Gastroesophageal sphincter (tissue), 4 donors: ENCODE measurements at regions not wholly inside any gene's neighbourhood (a gene's known extent, or its start where the extent isn't known, plus 50 kb on each side); places are given as distances from the start of the nearest gene placed in this dataset.
"Not testable (repeated sequence)": the region's sequence is repeated elsewhere in the genome, so short reads cannot be mapped to it uniquely, and the experiment has no call there.

Experiments
- ATAC-seq: fragments of 150-250 bp; one replicate; pipeline ENCODE4 v1.9.1; 2016; ENCODE audit warnings: mild to moderate bottlenecking, moderate library complexity
- H3K27ac ChIP-seq, 4 donors: fragments of 200-600 bp; sonication (generic) in 3 of 4; 1 replicate in 3 of 4; 2 replicates in 1 of 4; pipeline ENCODE4 v1.5.1; 2016 to 2019
- H3K27me3 ChIP-seq: fragments of 200-600 bp; sonication (generic); one replicate; pipeline ENCODE4 v1.5.1; 2019
- H3K36me3 ChIP-seq, 2 donors: fragments of 200-600 bp; sonication (generic); one replicate each; pipeline ENCODE4 v1.5.1; 2019; ENCODE audit warnings: control low read depth in 1 of 2
- H3K4me1 ChIP-seq, 3 donors: fragments of 200-600 bp; sonication (generic); 1 replicate in 2 of 3; 2 replicates in 1 of 3; pipeline ENCODE4 v1.5.1; 2016 to 2019; ENCODE audit warnings: control low read depth in 2 of 3
- H3K4me3 ChIP-seq, 2 donors: fragments of 200-600 bp; sonication (generic); one replicate each; pipeline ENCODE4 v1.5.1; 2019; ENCODE audit warnings: mild to moderate bottlenecking in 1 of 2, moderate library complexity in 1 of 2
- H3K9me3 ChIP-seq, 3 donors: fragments of 200-600 bp; sonication (generic); one replicate each; pipeline ENCODE4 v1.5.1; 2017 to 2019; ENCODE audit warnings: control low read depth in 2 of 3
- EP300 ChIP-seq: sonication (generic); formaldehyde crosslinking; IDR thresholded peaks from one replicate; pipeline ENCODE4 v1.6.1; 2017; ENCODE audit warnings: antibody characterized with exemption, mild to moderate bottlenecking
- POLR2A ChIP-seq, 2 donors: fragments of 450-650 bp; IDR thresholded peaks; one replicate each; pipeline ENCODE4 v1.6.1; 2017; ENCODE audit warnings: antibody characterized with exemption in 2 of 2, mild to moderate bottlenecking in 2 of 2, moderate library complexity in 1 of 2
- POLR2AphosphoS5 ChIP-seq: sonication (generic); formaldehyde crosslinking; IDR thresholded peaks from one replicate; pipeline ENCODE4 v1.6.1; 2017; ENCODE audit warnings: antibody characterized with exemption
- WGBS, 2 donors: methylation state at CpG; one replicate each; pipeline ENCODE4 v1.1.5; 2018; ENCODE audit warnings: low coverage in 1 of 2; 5-methylcytosine and 5-hydroxymethylcytosine counted together
- TF ChIP-seq, protein P1 (sequence below), 4 experiments: fragments of 200-600 bp in 2 of 4; fragments of 450-650 bp in 2 of 4; sonication (generic) in 1 of 4; IDR thresholded peaks; one replicate each; pipeline ENCODE4 v1.5.1; 2017 to 2019; ENCODE audit warnings: antibody characterized with exemption in 4 of 4, mild to moderate bottlenecking in 2 of 4, moderate library complexity in 2 of 4

DNA sequence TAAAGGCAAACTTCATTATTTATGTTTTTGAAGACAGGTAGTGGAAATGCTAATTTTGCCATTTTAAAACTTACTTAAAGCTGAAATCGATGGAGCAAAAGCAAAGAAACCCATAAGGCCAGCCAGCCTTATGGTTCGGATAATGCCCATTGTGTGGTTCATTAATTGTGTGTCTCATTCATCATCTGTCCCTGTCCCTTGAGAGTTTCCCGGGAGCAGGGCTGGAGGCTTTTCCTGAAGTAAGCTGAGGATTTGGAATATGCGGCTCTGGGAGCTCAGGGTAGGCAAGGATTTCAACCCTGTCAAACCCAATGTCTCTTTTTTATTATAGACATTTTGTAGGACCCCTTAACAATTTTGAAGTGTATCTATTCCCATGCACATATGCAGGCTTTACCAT, 790.0 kb upstream of the KIRREL3 start:
- no peak for TF ChIP-seq EP300
- TF ChIP-seq POLR2AphosphoS5 = no peak
- TF ChIP-seq, protein P1, sequence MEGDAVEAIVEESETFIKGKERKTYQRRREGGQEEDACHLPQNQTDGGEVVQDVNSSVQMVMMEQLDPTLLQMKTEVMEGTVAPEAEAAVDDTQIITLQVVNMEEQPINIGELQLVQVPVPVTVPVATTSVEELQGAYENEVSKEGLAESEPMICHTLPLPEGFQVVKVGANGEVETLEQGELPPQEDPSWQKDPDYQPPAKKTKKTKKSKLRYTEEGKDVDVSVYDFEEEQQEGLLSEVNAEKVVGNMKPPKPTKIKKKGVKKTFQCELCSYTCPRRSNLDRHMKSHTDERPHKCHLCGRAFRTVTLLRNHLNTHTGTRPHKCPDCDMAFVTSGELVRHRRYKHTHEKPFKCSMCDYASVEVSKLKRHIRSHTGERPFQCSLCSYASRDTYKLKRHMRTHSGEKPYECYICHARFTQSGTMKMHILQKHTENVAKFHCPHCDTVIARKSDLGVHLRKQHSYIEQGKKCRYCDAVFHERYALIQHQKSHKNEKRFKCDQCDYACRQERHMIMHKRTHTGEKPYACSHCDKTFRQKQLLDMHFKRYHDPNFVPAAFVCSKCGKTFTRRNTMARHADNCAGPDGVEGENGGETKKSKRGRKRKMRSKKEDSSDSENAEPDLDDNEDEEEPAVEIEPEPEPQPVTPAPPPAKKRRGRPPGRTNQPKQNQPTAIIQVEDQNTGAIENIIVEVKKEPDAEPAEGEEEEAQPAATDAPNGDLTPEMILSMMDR (IDR thresholded peaks at IDR 0.05) = no peak
- TF ChIP-seq POLR2A (IDR thresholded peaks at IDR 0.05) = no peak
- no peaks in the 10 kb centered on the region for H3K9me3 ChIP-seq
- no peak overlapping the region for H3K27ac ChIP-seq
- 66 to 71% methylated on average over 4 of the region's 4 CpGs for WGBS, 2 donors
- no peaks in the 10 kb centered on the region for H3K27me3 ChIP-seq
- no peaks in the 10 kb centered on the region for H3K4me1 ChIP-seq
- no peak overlapping the region for H3K4me3 ChIP-seq
- no peak for ATAC-seq
- H3K36me3 ChIP-seq = no peaks in the 10 kb centered on the region

DNA sequence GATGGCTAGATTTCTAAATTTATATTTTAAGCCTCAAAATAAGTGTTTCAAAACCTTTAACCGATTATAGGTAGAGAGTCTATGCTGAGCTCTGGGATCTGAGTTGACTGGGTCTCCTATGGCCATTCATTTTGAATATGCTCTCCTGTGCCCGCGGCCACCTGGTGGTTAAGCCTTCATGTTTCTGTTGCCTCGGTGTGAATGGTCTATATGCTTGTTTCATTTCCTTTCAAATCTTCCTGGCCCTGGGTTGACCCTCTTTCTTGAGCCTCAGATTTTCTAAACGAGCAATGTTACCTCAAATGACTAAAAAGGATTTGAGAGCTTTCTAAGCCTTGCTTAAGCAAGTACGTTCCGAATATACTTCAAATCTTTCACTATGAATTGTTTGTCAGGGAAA, 789.4 kb upstream of the KIRREL3 start:
- Histone ChIP-seq H3K27ac (no peak overlapping the region), H3K4me1 (no peaks in the 10 kb centered on the region), H3K36me3 (no peaks in the 10 kb centered on the region), H3K9me3 (no peaks in the 10 kb centered on the region), H3K27me3 (no peaks in the 10 kb centered on the region), H3K4me3 (no peak overlapping the region)
- TF ChIP-seq, protein P1 (IDR thresholded peaks at IDR 0.05) = no peak
- no peak for TF ChIP-seq POLR2A (IDR thresholded peaks at IDR 0.05)
- TF ChIP-seq EP300 = no peak
- no peak for TF ChIP-seq POLR2AphosphoS5
- ATAC-seq = no peak
- WGBS, 2 donors = 31 to 50% methylated on average over 7 of the region's 7 CpGs

DNA sequence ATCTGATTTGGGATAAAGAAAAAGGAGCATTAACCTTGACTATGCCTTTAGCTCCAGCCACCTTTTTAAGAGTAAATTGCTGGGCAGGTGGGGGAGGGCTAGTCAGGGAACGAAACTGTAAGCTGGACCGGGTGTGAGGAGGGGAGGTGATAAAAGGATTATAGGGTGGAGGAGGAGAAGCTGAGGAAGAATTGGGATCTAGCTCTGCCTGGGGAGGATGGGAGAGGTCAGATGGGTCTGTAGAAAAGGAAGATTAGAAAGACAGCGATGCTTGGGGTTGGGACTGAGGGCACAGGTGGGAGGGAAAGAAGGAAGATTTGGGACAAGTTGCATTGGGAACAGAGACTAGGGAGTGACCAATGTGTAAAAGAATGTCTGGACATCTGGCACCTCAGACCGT, 772.4 kb upstream of the KIRREL3 start:
- not testable (repeated sequence) for H3K27me3 ChIP-seq, H3K4me1 ChIP-seq, ATAC-seq, H3K4me3 ChIP-seq, H3K36me3 ChIP-seq, H3K27ac ChIP-seq, H3K9me3 ChIP-seq
- WGBS, 2 donors = 41 to 60% methylated on average over 4 of the region's 4 CpGs

DNA sequence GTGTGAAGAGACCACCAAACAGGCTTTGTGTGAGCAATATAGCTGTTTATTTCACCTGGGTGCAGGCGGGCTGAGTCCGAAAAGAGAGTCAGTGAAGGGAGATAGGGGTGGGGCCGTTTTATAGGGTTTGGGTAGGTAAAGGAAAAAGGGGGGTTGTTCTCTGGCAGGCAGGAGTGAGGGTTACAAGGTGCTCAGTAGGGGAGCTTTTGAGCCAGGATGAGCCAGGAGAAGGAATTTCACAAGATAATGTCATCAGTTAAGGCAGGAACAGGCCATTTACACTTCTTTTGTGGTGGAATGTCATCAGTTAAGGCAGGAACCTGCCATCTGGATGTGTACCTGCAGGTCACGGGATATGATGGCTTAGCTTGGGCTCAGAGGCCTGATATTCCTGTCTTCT, 768.4 kb upstream of the KIRREL3 start:
- ATAC-seq, H3K27me3 ChIP-seq, H3K4me3 ChIP-seq, H3K27ac ChIP-seq, H3K4me1 ChIP-seq, H3K36me3 ChIP-seq, H3K9me3 ChIP-seq: not testable (repeated sequence)
- 33 to 80% methylated on average over 1 to 4 of the region's 4 CpGs for WGBS, 2 donors

DNA sequence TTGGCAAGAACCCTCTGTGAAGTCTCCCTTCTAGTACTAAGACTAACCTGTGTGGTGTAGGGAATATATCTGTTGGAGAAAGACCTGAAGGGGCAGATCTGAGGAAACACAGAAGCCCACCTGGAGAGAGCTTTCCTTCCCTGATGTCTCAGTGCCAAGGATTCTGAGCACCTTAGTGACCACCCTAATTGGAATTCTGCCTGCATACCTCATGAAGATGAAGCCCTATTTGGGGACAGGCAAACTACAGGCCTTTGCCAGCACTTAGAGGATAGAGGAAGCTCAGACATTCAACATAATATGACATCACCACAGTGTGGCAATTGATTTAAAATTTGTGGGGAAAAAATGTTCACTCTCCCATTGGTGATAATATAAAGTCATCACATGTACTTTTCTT, 766.2 kb upstream of the KIRREL3 start:
- H3K36me3 ChIP-seq = no peaks in the 10 kb centered on the region
- no peak overlapping the region for H3K4me3 ChIP-seq
- no peaks in the 10 kb centered on the region for H3K9me3 ChIP-seq
- no peak for ATAC-seq
- no peaks in the 10 kb centered on the region for H3K27me3 ChIP-seq
- H3K27ac ChIP-seq = no peak overlapping the region
- TF ChIP-seq EP300 (no peak), POLR2AphosphoS5 (no peak)
- H3K4me1 ChIP-seq = no peaks in the 10 kb centered on the region

DNA sequence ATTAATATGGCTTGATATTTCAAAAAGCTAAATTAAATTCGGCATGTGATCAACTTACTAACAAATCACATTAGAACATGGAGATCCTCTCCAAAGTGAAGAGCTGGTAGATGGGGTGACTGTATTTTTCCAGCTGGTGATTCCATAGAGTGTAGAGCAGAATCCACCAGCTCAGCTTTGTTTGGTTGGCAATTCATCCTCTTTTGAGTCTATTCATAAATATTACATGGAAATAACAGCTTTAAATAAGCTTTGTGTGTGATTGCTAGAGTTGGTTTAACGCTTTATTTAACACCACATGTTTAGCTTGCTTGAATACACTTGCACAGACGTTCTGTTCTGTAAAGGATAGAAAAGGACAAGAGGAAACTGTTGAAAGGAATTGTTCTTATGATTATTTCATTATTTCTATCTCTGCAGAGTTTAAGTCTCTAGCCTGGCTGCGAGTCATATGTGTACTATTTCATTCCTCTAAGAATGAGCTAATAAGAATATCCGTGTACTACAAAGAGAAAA, 738.3 kb upstream of the KIRREL3 start:
- no peaks in the 10 kb centered on the region for H3K9me3 ChIP-seq
- no peak overlapping the region for H3K27ac ChIP-seq
- H3K27me3 ChIP-seq = no peaks in the 10 kb centered on the region
- 65% methylated on average over 5 of the region's 5 CpGs for WGBS, 2 donors
- no peaks in the 10 kb centered on the region for H3K4me1 ChIP-seq
- TF ChIP-seq POLR2AphosphoS5 (no peak), EP300 (no peak), POLR2A (IDR thresholded peaks at IDR 0.05) (no peak)
- TF ChIP-seq, protein P1 (IDR thresholded peaks at IDR 0.05) = no peak
- no peaks in the 10 kb centered on the region for H3K36me3 ChIP-seq
- H3K4me3 ChIP-seq = no peak overlapping the region
- ATAC-seq = no peak

DNA sequence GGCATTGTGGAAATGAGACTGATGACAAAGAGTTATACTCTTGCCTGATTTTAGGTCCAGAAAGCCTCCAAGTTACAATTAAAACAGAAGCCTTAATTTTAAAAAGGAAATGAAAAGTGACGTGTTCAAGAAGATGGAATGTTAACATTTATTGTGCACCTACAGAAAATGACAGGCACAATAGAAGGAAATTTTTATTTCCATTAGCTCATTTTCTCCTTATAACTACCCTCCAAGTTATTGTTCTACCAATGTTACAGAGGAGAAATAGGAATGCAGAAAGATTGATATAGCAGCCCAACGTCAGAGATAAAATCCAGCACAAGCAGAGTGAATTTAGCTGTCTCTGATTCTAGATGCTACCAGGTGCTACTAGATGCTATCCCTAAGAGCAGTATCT, 736.9 kb upstream of the KIRREL3 start:
- WGBS, 2 donors = 49 to 61% methylated on average over 2 of the region's 2 CpGs
- ATAC-seq = no peak

More for the DNA sequence above, 736.9 kb upstream of the KIRREL3 start:
- no peak for TF ChIP-seq POLR2AphosphoS5
- TF ChIP-seq EP300 = no peak
- TF ChIP-seq, protein P1 (IDR thresholded peaks at IDR 0.05) = no peak
- TF ChIP-seq POLR2A (IDR thresholded peaks at IDR 0.05) = no peak
- no peak overlapping the region for H3K4me3 ChIP-seq
- H3K36me3 ChIP-seq = no peaks in the 10 kb centered on the region
- no peaks in the 10 kb centered on the region for H3K27me3 ChIP-seq
- no peak overlapping the region for H3K27ac ChIP-seq
- no peaks in the 10 kb centered on the region for H3K4me1 ChIP-seq
- no peaks in the 10 kb centered on the region for H3K9me3 ChIP-seq
